ENCODE measurements at regions not wholly inside any gene's neighbourhood (a gene's known extent, or its start where the extent isn't known, plus 50 kb on each side); places are given as distances from the start of the nearest gene placed in this dataset.
"Not testable (repeated sequence)": the region's sequence is repeated elsewhere in the genome, so short reads cannot be mapped to it uniquely, and the experiment has no call there.

GRCh38 chr4:160365383-160365782, 1262.5 kb downstream of the RAPGEF2 start:
- not testable (repeated sequence) for DNase-seq

DNA sequence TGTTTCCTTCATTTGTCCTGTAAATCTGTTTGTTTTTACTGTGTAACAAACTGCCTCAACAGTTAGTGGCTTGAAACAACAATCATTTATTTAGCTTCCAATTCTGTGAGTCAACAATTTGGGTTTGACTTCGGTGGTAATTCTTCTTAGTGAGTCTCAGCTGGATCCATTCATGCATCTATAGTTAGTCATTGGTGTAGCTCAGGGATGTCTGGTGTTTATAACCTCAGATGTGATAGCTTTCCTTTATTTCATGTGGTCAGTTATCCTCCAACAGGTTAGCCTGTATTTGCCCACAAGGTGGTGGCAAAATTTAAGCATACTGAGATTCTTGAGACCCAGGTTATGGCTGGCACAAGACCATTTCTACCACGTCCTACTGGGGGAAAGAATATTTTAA, 1267.2 kb downstream of the RAPGEF2 start:
- DNase-seq = no peak

GRCh38 chr4:160371446-160371845, 1268.6 kb downstream of the RAPGEF2 start:
- no peak for DNase-seq

DNA sequence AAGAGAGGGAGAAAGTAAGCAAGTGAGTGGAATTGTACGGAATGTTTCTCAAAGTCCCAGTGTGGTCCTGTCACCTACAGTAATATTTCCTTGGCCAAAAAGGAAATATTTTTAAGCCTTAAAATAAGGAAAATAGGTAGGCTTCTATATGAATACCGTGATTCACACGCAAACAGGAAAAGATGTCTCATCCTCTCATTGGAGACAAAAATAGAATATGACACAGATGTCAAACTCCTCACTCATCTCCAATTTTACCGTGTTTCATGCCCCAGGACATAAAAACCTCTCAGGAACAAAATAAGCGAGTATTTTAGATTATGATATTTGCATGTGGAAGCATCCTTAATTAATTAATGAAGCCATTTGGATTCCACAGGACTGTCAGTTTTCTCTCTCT, 1269.5 kb downstream of the RAPGEF2 start:
- DNase-seq = no peak

DNA sequence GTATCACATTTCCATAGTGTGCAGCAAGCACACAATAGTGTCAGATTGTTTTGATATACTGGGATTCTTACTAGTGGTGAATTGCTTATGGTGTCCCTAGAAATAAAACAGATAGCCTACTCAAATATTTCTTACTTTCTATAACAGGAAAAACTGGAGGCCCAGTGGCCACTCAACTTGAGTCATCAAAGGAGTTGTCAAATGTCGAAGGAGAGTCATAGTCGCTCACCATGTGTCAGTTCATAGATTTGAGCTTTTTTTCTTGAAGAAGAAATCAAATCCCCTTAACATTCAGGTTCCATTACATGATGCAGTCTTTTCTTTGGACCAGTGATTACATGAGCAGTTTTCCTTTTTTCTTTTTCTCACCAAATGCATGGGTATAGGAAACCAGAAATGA, 1271.0 kb downstream of the RAPGEF2 start:
- no peak for DNase-seq

GRCh38 chr4:160375772-160376452, 1273.0 kb downstream of the RAPGEF2 start:
- no peak for DNase-seq

DNA sequence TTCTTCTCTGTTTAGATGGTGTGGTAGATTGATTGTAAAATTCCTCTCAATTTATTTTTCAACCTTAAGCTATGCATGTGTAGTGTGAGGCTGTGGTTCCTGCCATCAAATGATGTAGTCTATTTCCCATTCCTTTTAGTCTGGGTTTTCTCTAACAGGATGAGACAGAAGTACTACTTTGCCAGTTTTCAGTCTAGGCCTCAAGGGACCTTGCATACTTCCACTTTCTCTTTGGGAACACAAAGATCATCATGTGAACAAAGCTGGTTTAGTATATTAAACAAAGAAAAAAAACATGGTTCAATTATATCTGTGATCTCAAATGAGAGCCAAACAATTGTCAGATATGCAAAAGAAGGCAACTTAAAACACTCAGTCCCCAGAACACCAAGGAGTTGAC, 1284.0 kb downstream of the RAPGEF2 start:
- no peak for DNase-seq

GRCh38 chr4:160399826-160400225, 1296.9 kb downstream of the RAPGEF2 start:
- no peak for DNase-seq

GRCh38 chr4:160403081-160403480, 1300.2 kb downstream of the RAPGEF2 start:
- no peak for DNase-seq

DNA sequence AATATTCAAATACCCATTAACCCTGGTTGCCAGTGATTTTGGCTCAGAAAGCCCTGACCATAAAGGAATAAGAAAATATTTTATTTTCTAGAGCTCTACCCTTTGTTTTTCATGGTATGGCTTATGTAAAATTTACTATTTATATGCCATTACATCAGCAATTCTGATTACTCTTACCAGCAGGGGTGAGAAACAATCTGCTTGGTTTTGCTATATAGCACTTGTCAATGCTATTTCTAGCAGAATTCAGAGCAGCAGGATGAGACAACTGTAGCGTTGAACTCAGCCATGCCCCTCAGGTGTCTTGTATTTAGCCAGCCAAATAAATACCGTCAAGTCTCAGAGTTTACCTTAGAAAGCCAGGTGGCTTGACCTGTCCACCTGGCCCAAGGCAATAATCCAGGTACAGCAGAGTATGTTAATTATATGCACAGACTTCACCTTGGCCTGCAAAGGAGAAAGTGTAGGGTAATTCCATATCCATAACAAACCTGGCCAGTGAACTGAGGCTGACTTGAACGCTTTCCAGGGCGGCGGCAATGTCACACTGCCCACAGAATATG, 1303.5 kb downstream of the RAPGEF2 start:
- no peak for DNase-seq

DNA sequence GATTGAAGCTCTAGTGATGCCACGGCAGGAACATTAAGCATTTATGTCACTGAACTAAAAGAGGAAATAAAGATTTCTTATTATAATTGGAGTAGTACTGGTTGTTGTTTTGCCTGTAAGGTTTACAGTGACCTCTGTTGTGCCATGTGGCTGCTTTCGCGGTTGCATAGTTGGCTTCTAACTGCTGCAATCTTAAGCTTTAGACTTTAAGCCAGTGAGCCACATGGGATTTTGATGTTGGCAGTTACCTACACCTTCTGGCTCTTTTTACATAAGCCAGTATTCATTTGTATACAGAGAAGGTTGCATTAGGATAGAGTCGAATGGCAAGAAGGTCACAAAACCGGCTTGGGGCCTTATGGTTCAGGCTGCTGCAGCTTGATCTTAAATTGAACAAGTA, 1311.6 kb downstream of the RAPGEF2 start:
- DNase-seq = no peak

DNA sequence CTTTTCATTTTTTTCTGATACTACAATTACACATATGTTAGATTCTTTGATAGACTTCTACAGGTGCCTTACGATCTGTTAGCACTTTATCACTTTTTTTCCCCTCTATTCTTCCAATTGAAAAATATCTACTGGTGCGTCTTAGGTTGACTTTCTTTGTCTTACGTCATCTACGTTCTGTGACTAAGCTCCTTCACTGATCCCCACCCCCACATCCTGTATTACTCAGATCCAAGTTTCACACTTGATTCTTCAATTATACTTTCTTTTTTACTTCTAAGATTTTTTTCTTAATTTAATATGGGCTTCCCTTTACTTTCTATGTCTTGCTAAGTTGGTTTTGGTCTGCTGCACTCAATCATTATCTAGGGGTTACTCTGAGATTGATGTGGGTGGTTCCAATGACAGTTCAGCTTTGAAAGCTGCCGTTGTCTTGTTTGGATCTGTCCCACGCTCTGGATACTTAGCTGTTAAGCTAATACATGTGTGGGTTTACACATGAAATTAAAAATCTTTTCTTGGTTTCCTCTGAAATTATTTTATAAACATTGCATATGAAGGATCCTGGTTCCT, 1321.1 kb downstream of the RAPGEF2 start:
- DNase-seq = no peak

- no peak for DNase-seq
Observed at GRCh38 chr4:160426233-160426632, 1323.4 kb downstream of the RAPGEF2 start.

GRCh38 chr4:160450876-160451275, 1348.0 kb downstream of the RAPGEF2 start:
- no peak for DNase-seq

DNA sequence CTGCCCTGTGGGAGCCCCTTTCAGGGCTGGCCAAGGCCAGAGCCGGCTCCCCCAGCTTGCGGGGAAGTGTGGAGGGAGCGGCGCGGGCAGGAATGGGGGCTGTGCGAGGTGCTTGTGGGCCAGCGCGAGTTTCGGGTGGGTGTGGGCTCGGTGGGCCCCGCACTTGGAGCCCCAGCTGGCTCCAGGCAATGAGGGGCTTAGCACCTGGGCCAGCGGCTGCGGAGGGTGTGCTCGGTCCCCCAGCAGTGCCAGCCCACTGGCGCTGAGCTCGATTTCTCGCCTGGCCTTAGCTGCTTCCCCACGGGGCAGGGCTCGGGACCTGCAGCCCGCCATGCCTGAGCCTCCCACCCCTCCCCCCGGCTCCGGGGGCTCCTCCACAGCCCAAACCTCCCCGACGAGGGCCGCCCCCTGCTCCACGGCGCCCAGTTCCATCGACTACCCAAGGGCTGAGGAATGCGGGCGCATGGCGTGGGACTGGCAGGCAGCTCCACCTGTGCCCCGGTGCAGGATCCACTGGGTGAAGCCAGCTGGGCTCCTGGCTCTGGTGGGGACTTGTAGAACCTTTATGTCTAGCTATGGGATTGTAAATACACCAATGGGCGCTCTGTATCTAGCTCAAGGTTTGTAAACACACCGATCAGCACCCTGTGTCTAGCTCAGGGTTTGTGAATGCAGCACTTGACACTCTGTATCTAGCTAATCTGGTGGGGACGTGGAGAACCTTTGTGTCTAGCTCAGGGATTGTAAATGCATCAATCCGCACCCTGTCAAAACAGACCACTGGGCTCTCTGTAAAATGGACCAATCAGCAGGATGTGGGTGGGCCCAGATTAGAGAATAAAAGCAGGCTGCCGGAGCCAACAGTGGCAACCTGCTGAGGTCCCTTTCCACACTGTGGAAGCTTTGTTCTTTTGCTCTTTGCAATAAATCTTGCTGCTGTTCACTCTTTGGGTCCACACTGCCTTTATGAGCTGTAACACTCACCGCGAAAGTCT, 1379.1 kb downstream of the RAPGEF2 start:
- DNase-seq = not testable (repeated sequence)

- no peak for DNase-seq
Observed at GRCh38 chr4:160485071-160485687, 1382.3 kb downstream of the RAPGEF2 start.

DNA sequence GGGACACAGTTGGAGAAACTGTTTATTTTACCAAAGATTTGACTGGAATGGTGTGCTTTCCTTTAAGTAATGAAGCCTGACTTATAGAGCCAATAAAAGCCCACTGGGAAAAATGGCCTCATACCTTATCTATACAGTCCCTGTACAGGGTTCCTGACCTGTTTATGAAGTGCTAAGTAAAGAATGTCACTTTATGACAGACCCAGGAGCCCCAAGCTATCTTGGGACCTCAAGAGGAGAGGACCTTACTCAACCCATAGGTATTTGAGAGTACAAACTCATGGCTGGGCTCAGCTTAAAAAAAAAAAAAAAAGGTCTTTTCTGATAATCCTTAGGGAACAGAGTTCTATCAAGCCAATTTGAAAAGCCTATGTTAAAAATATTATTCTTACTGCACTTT, 1389.3 kb downstream of the RAPGEF2 start:
- DNase-seq = no peak

- DNase-seq = no peak
Observed at GRCh38 chr4:160493206-160493605, 1390.3 kb downstream of the RAPGEF2 start.

- DNase-seq = no peak
Observed at GRCh38 chr4:160495356-160495755, 1392.5 kb downstream of the RAPGEF2 start.

DNA sequence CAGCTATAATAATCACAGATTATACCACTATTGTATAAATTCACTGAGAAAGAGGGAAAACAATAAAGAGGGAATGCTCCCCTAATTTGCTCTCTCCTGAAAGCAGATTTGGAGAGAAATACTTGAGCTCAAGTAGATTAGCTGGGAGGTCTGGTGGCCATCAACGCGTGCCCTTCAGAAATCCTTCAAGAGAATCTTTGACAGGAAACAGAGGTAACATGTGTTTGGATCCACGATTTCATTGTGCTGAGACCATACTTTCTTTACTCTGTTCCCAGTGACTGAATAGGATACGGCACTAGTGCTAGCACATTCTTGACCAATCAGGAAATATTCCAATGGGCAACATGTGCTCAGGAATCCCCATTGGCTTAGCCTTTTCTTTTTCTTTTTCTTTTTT, 1395.3 kb downstream of the RAPGEF2 start:
- no peak for DNase-seq

GRCh38 chr4:160505724-160506123, 1402.8 kb downstream of the RAPGEF2 start:
- DNase-seq = no peak

- no peak for DNase-seq
Observed at GRCh38 chr4:160510928-160511327, 1408.0 kb downstream of the RAPGEF2 start.

DNA sequence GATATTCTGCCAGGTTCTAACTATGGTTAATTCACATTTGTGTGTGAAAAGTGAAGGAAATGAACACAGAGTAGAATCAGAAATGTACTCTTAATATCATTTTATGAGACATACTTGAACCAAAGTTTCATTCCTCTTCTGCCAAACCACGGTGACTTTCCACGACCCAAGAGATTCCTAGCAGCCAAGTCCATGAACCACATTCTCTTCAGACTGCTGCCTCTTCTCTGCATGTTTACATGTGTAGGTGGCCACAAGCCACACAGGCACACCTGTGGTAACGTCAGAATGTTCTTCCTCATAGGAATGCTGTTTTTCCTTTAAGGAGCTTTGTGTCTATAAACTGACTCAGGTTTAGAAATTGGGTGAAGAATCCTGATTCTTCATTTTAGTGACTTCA, 1411.2 kb downstream of the RAPGEF2 start:
- no peak for DNase-seq
